SHP77 (cell line): ENCODE measurements at regions not wholly inside any gene's neighbourhood (a gene's known extent, or its start where the extent isn't known, plus 50 kb on each side); places are given as distances from the start of the nearest gene placed in this dataset.
"Not testable (repeated sequence)": the region's sequence is repeated elsewhere in the genome, so short reads cannot be mapped to it uniquely, and the experiment has no call there.

Experiments
- DNase-seq, 2 experiments: peaks; one replicate each; lab custom pipeline; 2025; lab: John Stamatoyannopoulos, UW

DNA sequence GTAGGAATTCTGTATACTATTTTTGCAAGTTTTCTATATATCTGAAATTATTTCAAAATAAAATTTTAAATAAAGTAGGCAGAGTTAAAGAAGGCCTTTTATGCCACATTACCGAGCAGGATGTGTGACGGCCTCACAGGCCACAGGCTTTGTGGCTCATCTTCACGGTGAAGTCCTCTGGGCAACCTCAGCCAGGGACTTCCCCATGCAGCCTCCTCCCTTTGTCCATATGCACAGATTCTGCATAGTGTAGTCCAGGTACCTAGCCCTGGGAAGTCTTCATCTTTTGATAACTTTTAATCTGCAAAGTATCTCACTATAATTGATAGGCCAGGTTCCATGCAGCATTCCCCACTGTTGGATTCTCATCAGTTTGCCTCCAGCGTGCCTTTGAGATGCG lies 62.8 kb downstream of the ARHGAP11B start:
- DNase-seq: not testable (repeated sequence)

DNA sequence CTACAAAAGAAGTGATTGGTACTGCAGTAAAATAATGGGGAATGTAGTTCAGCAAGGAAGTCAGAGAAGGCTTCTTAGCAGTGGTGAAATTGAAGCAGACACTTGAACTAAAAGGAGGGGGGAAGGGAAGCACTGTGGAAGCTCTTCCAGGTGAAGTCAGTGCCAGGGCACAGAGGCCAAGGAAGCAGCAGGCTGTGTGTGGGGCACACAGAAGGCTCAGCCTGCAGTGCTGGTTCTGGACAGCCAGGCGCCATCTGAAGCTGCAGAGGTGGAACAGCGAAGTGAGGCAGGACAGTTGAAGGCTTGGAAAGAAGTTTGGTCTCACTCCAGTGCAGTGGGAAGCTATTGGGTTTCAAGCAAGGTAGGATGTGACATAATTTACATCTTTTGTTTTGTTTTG lies 64.2 kb downstream of the ARHGAP11B start:
- not testable (repeated sequence) for DNase-seq

DNA sequence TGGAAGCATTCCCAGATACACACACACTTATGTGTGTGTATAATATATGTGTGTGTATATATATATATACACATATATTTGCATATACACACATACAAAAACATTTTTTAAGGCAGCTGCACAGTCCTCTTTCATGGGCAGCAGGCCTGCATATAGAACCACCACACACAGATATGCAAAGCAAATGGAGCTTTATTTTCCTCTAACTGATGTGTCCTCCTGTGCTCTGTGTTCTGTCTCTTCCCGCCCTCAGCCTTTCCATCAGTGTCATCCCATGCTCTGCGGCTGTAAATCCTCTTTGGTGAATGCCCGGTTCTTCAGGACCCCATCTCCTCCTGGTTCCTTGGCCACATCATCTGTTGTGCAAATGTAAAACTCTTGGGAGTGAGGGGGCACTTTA lies 69.9 kb downstream of the ARHGAP11B start:
- DNase-seq: not testable (repeated sequence)

DNA sequence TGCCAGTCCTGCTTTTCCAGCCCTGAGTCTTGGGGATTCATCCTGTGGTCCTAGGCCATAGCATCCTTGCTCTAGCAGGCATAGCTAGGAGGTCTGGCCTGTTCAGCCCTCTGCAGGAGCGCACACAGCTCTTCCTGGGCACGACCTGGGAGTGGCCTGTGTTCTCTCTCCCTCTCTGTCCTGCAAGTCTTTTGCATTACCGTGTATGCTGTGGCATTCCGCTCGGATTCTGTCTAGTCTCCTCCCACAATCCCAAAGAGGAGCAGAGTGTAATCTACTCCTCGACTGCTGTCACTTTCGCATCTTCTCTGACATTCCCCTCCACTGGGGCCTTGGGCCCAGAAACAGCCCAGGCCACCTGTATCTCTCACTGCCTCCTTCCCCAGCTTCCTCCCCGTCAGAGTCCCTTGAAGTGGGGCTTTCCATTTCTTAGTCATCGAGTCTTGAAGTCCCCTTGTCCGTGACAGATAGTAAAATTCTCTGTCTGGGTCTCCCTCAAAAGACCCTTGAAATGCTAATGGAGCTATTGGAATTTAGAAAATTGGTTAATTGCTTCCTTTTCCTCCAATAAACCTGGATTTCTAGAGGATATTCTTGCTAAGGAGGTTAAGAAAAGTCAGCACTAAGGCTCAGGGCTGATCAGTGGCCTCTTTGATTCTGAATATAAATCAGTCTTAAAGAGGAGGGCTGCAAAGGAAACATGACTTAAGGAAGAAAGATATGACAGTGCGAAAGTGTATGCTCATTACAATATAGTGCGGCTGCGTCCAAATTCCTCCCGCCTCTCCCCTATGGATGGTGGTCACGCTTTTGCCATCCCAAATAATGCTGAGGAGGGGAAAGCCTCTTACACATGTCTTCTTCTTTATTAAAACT lies 70.7 kb downstream of the ARHGAP11B start:
- DNase-seq: not testable (repeated sequence)

DNA sequence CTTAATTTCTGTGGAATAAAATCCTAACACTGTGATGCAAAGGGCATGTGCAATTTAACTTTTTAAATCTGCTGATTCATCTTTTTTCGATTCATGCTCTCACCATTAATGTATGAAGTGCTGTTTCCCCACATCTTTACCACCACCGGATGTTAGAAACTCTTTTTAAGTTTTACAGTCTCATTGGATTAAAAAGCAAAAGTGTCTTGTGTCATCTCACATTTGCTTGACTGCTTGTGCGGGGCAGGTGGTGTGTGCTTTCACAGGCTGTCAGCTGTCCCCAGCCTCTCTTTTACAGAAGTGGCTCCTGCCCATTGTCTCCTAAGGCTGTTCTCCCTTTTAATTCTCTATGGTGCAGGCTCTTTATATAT lies 71.4 kb downstream of the ARHGAP11B start:
- DNase-seq: not testable (repeated sequence)

DNA sequence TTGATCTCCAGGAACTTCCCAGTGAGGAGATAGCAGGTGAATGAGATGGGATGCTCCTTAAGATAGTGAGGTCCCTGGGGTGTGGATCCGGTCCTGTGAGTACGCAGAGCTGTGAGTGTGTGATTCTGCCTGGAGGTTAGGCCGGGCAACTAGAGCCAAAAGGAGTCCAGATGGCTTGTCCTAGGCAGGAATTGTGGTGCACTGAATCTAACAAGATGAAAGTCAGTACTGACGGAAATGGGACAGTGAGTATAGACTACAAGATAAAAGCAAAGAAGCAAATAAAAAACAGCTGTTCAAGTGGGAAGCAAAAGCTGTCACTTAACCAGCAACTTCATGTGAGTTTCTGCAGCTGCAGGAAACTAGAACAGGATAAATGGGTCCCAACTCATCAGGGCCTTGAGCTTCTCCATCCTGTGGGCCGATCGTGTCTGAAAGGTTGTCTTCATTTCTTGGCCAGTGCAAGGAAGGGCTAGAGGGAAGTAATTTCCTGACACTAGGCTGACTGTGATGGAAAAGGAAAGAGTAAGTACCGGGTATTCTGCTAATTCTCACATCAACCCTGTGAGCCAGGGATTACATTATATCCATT lies 74.2 kb downstream of the ARHGAP11B start:
- DNase-seq: not testable (repeated sequence)

DNA sequence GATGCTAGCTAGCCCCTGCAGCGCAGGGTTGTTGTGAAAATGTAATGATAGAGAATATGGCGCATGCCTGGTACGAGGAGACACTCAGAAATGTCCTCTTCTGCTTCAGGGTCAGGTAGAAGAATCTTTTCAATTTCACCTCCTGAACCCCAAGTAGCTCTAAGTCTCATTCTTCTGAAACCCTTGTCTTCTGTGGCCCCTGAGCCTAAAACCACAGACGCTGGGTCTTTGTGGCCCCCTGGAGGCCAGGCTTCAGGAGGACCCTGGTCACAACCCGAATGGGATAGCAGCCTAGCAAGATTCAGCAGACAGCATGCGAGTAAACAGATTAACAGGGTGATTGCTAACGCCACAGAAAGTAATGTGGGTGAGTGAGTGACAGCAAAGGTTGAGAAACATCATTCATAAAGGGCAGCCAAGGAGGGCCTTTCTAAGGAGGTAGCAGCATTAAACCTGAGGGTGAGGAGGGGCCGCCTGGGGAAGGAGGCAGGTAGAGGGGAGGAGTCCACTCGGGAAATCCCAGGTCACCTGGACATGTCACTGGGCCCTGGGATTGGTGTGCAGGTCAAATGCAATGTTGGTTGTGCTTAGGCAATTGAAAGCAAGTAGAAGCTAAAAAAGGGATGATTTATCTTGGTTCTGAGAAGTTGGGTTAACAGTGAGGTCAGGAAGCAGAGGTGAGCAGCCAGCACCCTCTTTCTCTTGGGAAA lies 82.2 kb downstream of the ARHGAP11B start:
- not testable (repeated sequence) for DNase-seq

DNA sequence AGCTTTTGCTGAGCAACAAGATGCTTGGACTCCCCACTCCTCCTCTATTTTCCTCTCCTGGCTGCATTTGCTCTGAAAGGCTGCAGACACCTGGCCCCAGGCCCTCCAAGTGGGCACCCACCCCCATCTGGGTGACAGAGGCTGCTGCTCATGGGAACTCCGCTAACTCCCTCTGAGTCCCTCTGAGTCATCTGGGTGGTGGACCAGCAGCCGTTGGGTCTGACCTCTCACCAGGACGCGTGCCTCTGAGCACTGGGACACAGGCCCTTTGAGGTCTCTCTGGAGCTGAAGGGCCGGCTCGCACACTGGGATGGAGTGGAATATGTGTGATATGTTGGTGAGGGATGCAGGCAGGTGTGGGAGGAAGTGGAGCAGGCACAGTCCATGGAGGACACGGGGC lies 82.9 kb downstream of the ARHGAP11B start:
- not testable (repeated sequence) for DNase-seq

DNA sequence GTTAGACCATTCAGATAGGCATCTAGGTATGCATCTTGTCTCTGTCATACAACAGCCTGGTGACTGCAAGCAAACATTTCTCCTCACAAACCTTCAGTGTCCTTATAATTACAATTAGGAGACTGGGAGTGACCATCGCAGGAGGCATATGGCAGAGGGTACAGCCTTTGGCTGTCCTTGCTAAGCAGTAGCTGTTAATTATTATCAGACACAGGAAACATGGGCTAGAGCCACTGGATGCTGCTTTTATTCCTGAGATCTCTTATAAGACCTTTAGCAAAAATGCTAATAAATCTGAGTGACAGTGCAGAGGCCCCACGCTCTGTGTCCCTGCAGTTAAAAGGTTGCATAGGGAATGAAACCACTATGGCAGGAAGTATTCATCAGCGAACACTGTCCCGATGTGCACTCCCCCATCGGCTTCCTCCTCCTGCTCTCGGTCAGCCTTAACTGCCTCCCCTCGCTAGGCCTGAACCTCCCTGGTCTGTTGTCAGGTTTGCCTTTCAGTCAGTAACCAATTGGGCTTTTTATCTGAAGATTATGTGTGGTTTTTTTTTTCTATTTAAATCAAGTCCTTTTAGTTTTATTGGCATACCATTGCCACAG lies 92.2 kb downstream of the ARHGAP11B start:
- DNase-seq: not testable (repeated sequence)

DNA sequence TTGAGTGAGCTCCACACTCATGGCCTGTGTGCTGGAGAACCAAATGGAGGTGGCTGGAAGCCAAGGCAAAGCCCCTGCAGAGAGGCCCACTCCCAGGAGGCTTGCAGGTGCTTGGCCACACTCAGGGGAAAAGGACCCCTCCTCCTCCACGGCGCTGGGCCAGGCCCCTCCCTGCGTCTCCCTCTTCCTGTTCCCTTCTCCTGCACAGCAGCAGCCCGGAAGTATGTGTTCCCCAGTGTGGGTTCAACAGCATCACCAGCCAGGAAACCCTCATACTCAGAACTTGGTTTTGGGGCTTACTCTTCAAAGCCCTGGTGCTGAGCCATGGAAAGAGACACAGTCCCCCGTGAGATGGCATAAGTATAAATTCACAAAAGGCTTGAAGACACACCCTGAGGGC lies 93.4 kb downstream of the ARHGAP11B start:
- DNase-seq: not testable (repeated sequence)

DNA sequence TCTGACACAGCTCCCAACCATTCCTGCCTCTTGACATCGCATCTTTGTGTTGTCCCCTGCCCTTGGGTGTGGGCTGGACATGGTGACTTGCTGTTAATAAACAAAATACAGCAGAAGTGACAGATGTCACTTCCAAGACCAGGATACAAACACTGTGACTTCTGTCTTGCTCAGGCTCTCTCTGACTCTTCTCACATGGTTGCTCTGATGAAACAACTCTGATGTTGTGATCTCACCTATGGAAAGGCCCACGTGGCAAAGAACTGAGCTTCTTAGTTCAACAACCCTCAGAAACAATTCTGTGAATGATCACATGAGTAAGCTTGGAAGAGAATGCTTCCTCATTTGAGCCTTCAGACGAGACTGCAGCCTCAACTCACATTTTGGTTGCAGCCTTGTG lies 94.9 kb downstream of the ARHGAP11B start:
- not testable (repeated sequence) for DNase-seq

DNA sequence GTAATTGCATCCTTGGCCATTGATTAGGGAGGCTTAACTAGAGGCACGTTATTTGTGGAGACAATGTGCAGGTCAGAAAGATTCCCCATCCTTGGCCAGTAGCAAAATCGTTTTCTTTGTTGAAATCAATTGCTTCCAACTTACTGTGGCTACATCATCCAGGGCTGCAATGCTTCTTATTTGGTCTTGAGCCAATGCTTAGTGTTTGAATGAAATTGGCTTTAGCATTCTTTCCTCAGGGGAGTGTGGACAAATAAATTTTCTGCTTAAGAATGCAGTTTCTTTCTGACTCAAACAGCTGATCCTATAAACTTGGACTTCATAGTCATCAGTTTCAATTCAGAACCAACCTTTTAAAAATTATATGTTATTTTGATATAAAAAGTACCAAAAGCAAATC lies 95.6 kb downstream of the ARHGAP11B start:
- DNase-seq: not testable (repeated sequence)

DNA sequence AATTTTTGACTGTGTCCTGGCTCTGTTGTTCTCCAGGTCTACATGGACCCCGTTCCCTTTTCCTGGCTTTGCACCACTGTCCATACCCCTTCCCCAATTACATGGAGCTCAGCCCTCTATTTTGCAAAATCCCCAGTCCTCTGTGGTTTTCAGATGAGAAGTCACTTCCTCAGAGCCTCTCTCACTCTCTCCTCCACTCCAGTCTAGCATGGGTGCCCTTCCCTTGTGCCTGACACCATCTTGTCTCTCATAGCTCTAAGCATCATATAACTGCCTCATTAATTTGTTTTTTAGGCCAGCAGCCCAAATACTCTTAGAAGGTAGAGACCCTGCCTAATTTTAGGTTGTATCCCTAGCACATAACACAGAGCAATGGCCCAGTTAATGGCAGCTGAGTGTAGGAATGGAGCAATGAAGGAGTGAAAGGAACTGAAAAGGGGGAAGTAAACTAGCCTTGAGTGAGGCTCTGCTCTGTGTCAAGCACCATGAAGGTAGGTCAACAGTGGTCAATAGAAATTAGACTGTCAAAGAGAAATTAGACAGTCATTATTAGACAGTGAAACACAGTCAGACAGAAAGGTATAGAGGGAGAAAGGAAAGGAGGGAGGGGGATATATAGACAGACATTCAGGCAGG lies 97.7 kb downstream of the ARHGAP11B start:
- DNase-seq: not testable (repeated sequence)

DNA sequence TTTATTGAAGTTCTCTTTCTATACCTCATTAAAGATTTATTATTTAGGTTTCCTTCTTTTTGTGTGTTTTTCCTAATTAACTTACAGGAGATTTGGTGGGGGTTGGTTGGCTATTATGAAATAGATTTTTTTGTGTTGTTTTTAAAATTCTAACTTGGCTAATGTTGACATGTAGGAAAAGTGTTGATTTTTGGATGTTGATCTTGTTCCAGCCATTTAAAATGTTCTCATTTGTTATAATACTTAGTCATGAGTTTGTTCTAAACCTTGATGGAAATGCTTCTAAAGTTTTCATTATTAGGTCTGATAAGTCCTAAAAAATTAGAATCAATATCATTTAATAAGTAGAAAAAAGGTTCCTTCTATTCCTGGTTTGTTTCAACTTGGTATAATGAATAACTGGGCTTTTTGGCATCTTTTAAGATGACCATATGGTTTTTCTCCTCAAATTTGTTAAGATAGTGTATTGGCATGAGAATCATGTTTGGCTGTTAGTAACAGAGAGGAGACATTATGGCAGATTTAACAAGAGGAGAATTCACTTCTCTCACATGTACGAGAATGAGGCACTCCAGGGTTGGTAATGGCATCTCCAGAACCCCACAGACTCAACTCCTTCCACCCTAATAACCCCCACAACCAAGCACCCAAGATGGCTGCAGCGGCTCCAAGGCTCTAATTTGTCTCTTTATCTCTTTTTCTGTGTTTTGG lies 104.1 kb downstream of the ARHGAP11B start:
- DNase-seq: not testable (repeated sequence)

DNA sequence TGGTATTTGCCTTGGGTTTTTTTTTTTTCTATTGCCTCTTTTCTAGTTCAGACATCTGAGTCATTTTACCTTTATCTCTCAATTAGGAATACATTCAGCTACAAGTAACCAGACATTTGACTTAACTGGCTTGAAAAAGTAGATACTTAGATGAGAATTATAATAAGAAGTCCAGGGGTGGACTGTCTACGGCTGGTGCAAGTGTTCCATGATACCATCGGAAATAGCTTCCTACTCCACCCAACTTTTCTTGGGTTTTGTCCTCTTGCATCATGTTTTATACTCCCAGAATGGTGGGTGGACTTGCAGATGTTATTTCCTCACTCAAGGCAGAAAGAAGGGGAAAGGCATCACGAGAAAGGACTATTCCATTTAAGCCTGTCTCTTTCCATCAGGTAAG lies 104.7 kb downstream of the ARHGAP11B start:
- DNase-seq: not testable (repeated sequence)

DNA sequence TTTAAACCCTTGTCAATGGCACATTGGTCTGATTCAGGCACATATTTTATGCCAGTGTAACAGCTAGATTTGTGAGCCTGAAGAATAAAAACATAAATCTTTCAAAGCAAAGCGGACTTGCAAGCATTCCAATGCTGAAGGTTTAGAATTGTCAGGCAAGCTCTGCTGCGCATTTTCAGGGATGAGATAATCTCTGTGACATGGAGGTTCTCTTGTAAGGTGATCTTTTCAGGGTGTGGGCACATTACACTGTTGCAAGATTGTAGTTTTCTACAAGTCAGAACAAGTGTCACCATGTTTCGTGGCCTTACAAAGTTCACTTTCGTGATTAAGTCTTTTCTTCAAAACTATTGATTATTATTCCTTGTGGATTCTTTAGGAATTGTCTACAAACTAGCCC lies 106.2 kb downstream of the ARHGAP11B start:
- DNase-seq: not testable (repeated sequence)

DNA sequence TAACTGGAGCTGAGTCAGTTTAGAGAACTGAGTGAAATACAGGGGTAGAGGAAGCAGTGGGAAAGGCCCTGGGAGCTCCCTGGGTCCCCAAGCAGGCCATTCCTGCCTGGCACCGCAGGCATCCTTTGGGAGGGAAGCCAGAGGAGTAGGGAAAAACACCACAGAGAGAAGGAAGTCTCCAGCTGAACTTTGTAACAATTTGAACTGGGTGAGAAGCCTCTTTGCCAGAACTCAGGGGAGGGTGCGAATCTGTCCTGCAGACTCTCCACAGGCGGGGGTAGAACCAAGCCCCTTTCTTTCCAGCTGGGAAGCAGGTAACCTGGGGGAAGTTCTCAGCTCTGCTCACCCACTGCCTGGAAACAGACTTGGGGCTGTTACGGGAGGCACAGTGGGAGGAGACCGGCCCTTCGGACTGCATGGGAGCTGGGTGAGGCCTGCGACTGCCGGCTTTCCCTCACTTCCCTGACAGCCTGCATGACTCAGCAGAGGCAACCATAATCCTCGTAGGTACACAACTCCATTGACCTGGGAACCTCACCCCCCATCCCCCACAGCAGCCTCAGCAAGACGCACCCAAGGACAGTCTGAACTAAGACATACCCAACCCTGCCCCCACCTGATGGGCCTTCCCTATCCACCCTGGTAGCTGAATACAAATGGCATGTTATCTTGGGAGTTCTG lies 110.1 kb downstream of the ARHGAP11B start:
- DNase-seq: not testable (repeated sequence)

DNA sequence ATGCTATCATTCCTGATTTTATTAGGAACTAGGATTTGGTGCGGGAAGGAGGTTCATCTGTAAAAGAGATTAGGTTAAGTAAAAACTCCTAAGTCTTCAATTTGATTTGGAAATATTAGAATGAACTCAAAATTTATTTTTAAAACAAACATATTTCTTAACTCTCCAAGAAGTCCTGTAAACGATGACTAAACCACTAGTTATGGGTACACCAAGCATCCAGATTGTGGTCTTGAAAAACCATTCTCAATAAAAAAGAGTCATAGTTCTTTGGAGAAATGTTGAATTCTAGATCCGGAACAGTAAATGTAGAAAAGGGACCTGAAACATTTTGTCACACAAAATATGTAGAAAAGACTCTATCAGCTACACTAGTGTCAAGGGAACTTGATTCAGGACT lies 116.9 kb downstream of the ARHGAP11B start:
- not testable (repeated sequence) for DNase-seq

DNA sequence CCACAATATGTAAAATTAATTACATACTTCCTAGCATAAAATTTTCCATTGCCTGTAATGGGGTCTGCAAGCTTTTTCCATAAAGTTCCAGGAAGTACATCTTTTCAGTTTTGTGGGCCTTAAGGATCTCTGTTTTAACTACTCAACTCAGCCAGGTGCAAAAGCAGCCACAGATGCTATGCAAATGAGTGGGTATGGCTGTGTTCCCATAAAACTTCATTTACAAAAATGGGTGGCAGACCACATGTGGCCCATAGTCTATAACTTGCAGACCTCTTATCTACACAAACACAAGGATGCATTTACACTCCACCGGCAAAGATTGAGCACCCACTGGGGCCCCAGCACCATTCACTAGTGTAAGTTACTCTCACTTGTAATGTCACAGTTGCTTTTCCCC lies 123.1 kb downstream of the ARHGAP11B start:
- not testable (repeated sequence) for DNase-seq

DNA sequence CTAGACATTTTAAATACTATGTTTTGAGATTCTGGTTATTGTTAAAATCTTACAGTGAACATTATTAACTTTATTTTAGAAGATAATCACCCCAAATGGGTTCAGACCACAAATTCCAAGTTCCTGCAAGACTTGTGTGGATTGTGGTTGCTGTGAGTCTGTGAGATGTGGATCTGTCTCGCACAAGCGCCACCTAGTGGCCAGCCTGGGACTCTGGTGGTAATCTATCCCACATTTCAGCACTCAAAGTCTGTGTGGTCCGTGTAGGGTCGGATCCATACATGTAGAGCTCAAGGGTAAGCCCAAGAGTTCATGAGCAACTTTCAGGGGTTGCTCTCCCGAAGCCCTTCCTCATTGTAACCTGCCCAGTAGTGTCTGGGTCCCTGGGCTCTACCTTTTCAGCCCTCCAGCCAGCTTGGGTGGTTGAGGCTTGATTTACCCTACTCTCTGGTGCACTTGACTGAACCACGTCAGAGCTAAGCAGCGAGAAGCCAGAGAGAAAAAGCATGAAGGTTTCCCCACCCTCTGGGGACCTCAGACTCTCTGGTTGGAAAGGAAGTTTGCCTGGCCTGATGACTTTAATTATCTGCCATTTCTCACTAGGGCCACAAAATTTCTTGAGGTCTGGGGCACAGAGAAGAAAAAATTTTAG lies 129.2 kb downstream of the ARHGAP11B start:
- not testable (repeated sequence) for DNase-seq
